OCI-LY3 (cell line): ENCODE measurements at regions not wholly inside any gene's neighbourhood (a gene's known extent, or its start where the extent isn't known, plus 50 kb on each side); places are given as distances from the start of the nearest gene placed in this dataset.
"Not testable (repeated sequence)": the region's sequence is repeated elsewhere in the genome, so short reads cannot be mapped to it uniquely, and the experiment has no call there.

Source experiments
- H2AFZ ChIP-seq: fragments of 200-600, 300-600 bp; shearing (Covaris generic); 2 replicates; pipeline ENCODE4 v1.6.0; 2014; ENCODE audit warnings: antibody characterized with exemption, low read depth, low read length
- H3K27ac ChIP-seq: fragments of 200-600, 300-600 bp; sonication (generic); 2 replicates; pipeline ENCODE4 v1.5.1; 2014; ENCODE audit warnings: mild to moderate bottlenecking, low read length, moderate library complexity, mixed read lengths
- H3K27me3 ChIP-seq: fragments of 200-600, 300-600 bp; sonication (generic); 2 replicates; pipeline ENCODE4 v1.6.1; 2014; ENCODE audit warnings: low read depth, low read length, mixed read lengths
- H3K36me3 ChIP-seq: fragments of 200-600, 300-600 bp; sonication (generic); replicated peaks from 2 replicates; pipeline ENCODE3; 2014; ENCODE audit warnings: low read depth, low read length, mixed read lengths
- H3K4me1 ChIP-seq: fragments of 300-600, 200-600 bp; sonication (generic); 2 replicates; pipeline ENCODE4 v1.6.1; 2014; ENCODE audit warnings: low read length, mixed read lengths
- H3K4me2 ChIP-seq: fragments of 200-600, 300-600 bp; sonication (generic); 2 replicates; pipeline ENCODE4 v1.6.1; 2014; ENCODE audit warnings: low read length, mixed read lengths
- H3K4me3 ChIP-seq: fragments of 300-600, 200-600 bp; sonication (generic); 2 replicates; pipeline ENCODE4 v1.5.1; 2014; ENCODE audit warnings: antibody characterized with exemption, mild to moderate bottlenecking, low read length, moderate library complexity
- H3K79me2 ChIP-seq: fragments of 300-600, 200-600 bp; shearing (Covaris generic); 2 replicates; pipeline ENCODE4 v1.6.1; 2014; ENCODE audit warnings: mild to moderate bottlenecking, low read length, mixed read lengths
- H3K9ac ChIP-seq: fragments of 300-600, 200-600 bp; shearing (Covaris generic); 2 replicates; pipeline ENCODE4 v1.6.0; 2014; ENCODE audit warnings: mild to moderate bottlenecking, low read length, moderate library complexity
- H3K9me3 ChIP-seq: fragments of 200-600, 300-600 bp; shearing (Covaris generic); 2 replicates; pipeline ENCODE4 v1.6.1; 2014; ENCODE audit warnings: low read length, mixed read lengths; ENCODE audit not compliant: insufficient read depth
- H4K20me1 ChIP-seq: fragments of 200-600, 300-600 bp; sonication (generic); 2 replicates; pipeline ENCODE4 v1.6.1; 2016; ENCODE audit warnings: low read length, mixed read lengths; ENCODE audit not compliant: insufficient read depth
- EZH2phosphoT487 ChIP-seq: fragments of 200-600 bp; shearing (Covaris generic); IDR thresholded peaks from 2 replicates; pipeline ENCODE4 v1.6.1; 2018; ENCODE audit warnings: antibody characterized with exemption, mixed run types, low read depth
- TF ChIP-seq, protein P1 (sequence below): fragments of 200-600, 300-600 bp; sonication (generic); IDR thresholded peaks from 2 replicates; pipeline ENCODE4 v1.5.1; 2014; ENCODE audit warnings: antibody characterized with exemption, low read length, low read depth

DNA sequence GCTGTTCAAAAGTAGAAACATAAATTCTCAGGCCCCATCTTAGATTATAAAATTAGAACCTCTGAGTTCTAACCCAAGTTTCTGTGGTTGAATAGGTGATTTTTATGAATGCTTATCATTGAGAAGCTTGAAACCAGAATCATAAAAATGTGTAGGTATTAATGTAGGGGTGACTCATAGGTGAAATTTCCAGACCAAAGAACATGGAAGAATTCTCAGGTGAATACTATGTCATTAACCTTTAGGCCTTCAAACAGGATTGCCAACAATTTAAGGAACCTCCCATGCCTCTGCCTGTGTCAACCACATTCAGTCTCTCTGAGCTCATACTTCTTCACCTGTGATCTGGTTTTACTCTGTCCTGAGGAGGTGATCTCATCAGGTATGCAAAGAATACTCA is 177.8 kb downstream of the NPFFR2 start:
- Histone ChIP-seq H3K4me2 (peak overlapping the region; percentile 36), H4K20me1 (no peaks in the 10 kb centered on the region), H3K27ac (peak overlapping the region; percentile 55), H3K79me2 (no peaks in the 10 kb centered on the region), H3K4me3 (no peak overlapping the region), H3K9ac (no peak overlapping the region), H3K4me1 (peaks cover 46% of the 10 kb centered on the region), H2AFZ (peak overlapping the region; percentile 61; the same call in 1 of the 2 replicates), H3K9me3 (no peaks in the 10 kb centered on the region; the same call in 1 of the 2 replicates), H3K36me3 (no peaks in the 10 kb centered on the region), H3K27me3 (no peaks in the 10 kb centered on the region)
- TF ChIP-seq, protein P1, sequence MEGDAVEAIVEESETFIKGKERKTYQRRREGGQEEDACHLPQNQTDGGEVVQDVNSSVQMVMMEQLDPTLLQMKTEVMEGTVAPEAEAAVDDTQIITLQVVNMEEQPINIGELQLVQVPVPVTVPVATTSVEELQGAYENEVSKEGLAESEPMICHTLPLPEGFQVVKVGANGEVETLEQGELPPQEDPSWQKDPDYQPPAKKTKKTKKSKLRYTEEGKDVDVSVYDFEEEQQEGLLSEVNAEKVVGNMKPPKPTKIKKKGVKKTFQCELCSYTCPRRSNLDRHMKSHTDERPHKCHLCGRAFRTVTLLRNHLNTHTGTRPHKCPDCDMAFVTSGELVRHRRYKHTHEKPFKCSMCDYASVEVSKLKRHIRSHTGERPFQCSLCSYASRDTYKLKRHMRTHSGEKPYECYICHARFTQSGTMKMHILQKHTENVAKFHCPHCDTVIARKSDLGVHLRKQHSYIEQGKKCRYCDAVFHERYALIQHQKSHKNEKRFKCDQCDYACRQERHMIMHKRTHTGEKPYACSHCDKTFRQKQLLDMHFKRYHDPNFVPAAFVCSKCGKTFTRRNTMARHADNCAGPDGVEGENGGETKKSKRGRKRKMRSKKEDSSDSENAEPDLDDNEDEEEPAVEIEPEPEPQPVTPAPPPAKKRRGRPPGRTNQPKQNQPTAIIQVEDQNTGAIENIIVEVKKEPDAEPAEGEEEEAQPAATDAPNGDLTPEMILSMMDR: no peak
- TF ChIP-seq EZH2phosphoT487: no peak

DNA sequence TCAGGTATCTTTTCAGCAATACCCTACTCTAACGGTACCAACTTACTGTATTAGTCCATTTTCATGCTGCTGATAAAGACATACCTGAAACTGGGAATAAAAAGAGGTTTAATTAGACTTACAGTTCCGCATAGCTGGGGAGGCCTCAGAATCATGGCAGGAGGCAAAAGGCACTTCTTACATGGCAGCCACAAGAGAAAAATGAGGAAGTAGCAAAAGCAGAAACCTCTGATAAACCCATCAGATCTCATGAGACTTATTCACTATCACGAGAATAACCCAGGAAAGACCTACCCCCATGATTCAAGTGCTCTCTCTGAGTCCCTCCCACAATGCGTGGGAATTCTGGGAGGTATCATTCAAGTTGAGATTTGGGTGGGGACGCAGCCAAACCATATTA is 182.0 kb downstream of the NPFFR2 start:
- not testable (repeated sequence) for H2AFZ ChIP-seq, H3K4me2 ChIP-seq, H3K27me3 ChIP-seq, H3K79me2 ChIP-seq, H3K9ac ChIP-seq, H4K20me1 ChIP-seq, H3K27ac ChIP-seq, H3K4me3 ChIP-seq, H3K36me3 ChIP-seq
- H3K9me3 ChIP-seq: peaks cover 12% of the 10 kb centered on the region; the same call in 1 of the 2 replicates
- peaks cover 15% of the 10 kb centered on the region for H3K4me1 ChIP-seq

DNA sequence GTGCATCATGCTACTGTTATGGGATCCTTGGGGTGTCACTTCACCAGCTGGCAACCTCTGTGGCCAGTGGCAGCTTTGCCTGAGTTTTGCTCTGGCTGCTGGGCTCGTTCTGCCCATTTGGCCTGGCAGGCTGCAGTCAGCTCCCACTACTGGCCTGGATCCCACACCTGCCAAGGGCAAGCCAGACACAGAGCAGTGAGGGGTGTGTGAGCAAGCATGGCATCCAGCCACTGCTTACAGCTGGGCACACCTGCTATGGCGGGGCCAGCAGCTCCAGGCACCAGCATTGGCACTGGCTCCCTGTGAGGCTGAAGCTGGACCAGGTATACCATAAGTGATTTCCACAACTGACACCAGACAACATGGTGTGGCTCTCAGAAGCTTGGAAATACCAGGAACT is 183.4 kb downstream of the NPFFR2 start:
- no peak overlapping the region for H3K9ac ChIP-seq
- no peaks in the 10 kb centered on the region for H3K79me2 ChIP-seq
- H2AFZ ChIP-seq: no peak overlapping the region
- peaks cover under 1% of the 10 kb centered on the region for H3K4me1 ChIP-seq
- peaks cover 3% of the 10 kb centered on the region for H3K36me3 ChIP-seq
- H3K27ac ChIP-seq: no peak overlapping the region
- no peak overlapping the region for H3K4me3 ChIP-seq
- no peaks in the 10 kb centered on the region for H4K20me1 ChIP-seq
- H3K4me2 ChIP-seq: no peak overlapping the region
- H3K27me3 ChIP-seq: no peaks in the 10 kb centered on the region
- H3K9me3 ChIP-seq: peaks cover 12% of the 10 kb centered on the region; the same call in 1 of the 2 replicates
- TF ChIP-seq, protein P1: no peak
- TF ChIP-seq EZH2phosphoT487: no peak

DNA sequence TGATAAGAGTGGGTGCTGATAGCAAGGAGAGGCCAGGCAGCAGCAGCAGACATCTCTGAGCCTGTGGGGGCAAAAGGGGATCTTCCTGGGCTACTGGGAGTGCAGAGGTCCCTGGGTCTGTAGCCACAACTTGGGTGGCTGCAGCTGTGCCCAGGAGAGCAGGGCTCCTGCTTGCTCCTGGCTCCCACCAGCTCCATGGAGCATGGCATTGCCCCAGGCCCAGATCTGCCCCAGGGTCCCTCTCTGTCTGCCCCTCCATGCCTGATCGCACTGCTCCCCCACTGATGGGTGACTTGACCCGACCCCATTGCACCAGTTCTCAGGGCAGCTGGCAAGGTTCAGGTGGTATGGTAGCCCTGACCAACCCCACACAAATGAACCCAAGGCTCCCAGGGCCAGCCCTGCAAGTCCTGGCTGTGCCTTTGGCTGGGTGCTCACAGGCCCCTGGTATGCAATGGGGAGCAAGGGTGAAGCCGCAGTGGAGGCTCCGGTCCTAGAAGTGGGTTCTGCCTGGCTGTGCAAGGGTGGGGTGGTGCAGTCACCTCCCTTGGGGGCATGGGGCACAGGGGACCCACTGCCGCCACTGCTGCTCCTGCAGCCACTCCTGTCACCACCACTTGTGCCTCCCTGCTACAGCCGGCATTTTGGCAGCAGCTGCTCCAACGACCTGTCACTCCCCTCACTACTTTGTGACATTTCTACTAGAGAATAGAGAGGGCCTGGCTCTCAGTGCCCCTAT is 184.9 kb downstream of the NPFFR2 start:
- TF ChIP-seq, protein P1: no peak
- no peak for TF ChIP-seq EZH2phosphoT487
- peaks cover 3% of the 10 kb centered on the region for H3K36me3 ChIP-seq
- H2AFZ ChIP-seq: no peak overlapping the region

More for the DNA sequence above, 184.9 kb downstream of the NPFFR2 start:
- H3K79me2 ChIP-seq: no peaks in the 10 kb centered on the region
- H3K4me3 ChIP-seq: no peak overlapping the region
- no peak overlapping the region for H3K9ac ChIP-seq
- H3K27me3 ChIP-seq: no peaks in the 10 kb centered on the region
- H4K20me1 ChIP-seq: no peaks in the 10 kb centered on the region
- H3K4me2 ChIP-seq: no peak overlapping the region
- no peaks in the 10 kb centered on the region for H3K4me1 ChIP-seq
- peaks cover 12% of the 10 kb centered on the region; the same call in 1 of the 2 replicates for H3K9me3 ChIP-seq
- H3K27ac ChIP-seq: no peak overlapping the region
